GM12892 (cell line): ENCODE measurements at regions not wholly inside any gene's neighbourhood (a gene's known extent, or its start where the extent isn't known, plus 50 kb on each side); places are given as distances from the start of the nearest gene placed in this dataset.

Experiments
- POLR2A ChIP-seq: IDR thresholded peaks from 2 replicates; pipeline ENCODE4 v1.6.1; 2011; ENCODE audit warnings: low read depth, low read length, control low read depth
- POLR2AphosphoS5 ChIP-seq: IDR thresholded peaks from 2 replicates; pipeline ENCODE4 v1.6.1; 2011; ENCODE audit warnings: low read depth, low read length, control low read depth
- TAF1 ChIP-seq: IDR thresholded peaks from 2 replicates; pipeline ENCODE4 v1.6.1; 2011; ENCODE audit warnings: low read depth, mild to moderate bottlenecking, control low read depth, low read length, borderline replicate concordance

- no peak for TF ChIP-seq POLR2A
- TF ChIP-seq TAF1: no peak
- no peak for TF ChIP-seq POLR2AphosphoS5
Observed at GRCh38 chr9:71446473-71447411, 321.6 kb downstream of the CEMIP2 start.
